ENCODE measurements at regions not wholly inside any gene's neighbourhood (a gene's known extent, or its start where the extent isn't known, plus 50 kb on each side); places are given as distances from the start of the nearest gene placed in this dataset.
A peak's percentile ranks its signal among the peaks of the same experiment; 100 is the strongest.

- Mint-ChIP-seq H3K4me3 (no peak overlapping the region), H3K27ac (peak overlapping the region; percentile 48; the same call in 1 of the 2 replicates), H3K4me1 (peaks cover 10% of the 10 kb centered on the region), H3K36me3 (no peaks in the 10 kb centered on the region), H3K27me3 (ENCODE audit: low read depth) (no peaks in the 10 kb centered on the region), H3K9me3 (no peaks in the 10 kb centered on the region)
- ATAC-seq (peak; percentile 73), DNase-seq (ENCODE audit: low spot score) (no peak)
- TF ChIP-seq TCF7 (CRISPR knock-in tag; IDR thresholded peaks at IDR 0.05; ENCODE audit: low read depth) = no peak
- no peak for TF ChIP-seq PRDM15 (CRISPR knock-in tag; IDR thresholded peaks at IDR 0.05)
- TF ChIP-seq ZNF396 (CRISPR knock-in tag; IDR thresholded peaks at IDR 0.05; ENCODE audit: borderline replicate concordance) = no peak
- no peak for TF ChIP-seq CTCF (IDR thresholded peaks at IDR 0.05)
- no peak for TF ChIP-seq ATF6 (CRISPR knock-in tag; IDR thresholded peaks at IDR 0.05)
- TF ChIP-seq RELA (CRISPR knock-in tag; IDR thresholded peaks at IDR 0.05; ENCODE audit: borderline replicate concordance) = no peak
- TF ChIP-seq RORB (CRISPR knock-in tag; IDR thresholded peaks at IDR 0.05) = 0 out of 2 replicates have a peak, but pooled peaks have one; percentile 7
- TF ChIP-seq USF1 (CRISPR knock-in tag; IDR thresholded peaks at IDR 0.05) = no peak
- ChIA-PET POLR2A (no interaction called here), CTCF (no interaction called here)
These were observed 198.6 kb upstream of the PLSCR5 start for GRCh38 chr3:146803745-146804144.

- Mint-ChIP-seq H3K9me3 (no peaks in the 10 kb centered on the region), H3K27me3 (ENCODE audit: low read depth) (no peaks in the 10 kb centered on the region), H3K27ac (no peak overlapping the region), H3K4me1 (peaks cover 10% of the 10 kb centered on the region), H3K36me3 (no peaks in the 10 kb centered on the region), H3K4me3 (no peak overlapping the region)
- ChIA-PET CTCF (no interaction called here), POLR2A (no interaction called here)
- ATAC-seq = no peak
- no peak for DNase-seq (ENCODE audit: low spot score)
- TF ChIP-seq CTCF (IDR thresholded peaks at IDR 0.05) (no peak), FOXP1 (CRISPR knock-in tag; IDR thresholded peaks at IDR 0.05; ENCODE audit: borderline replicate concordance) (no peak), AR (CRISPR knock-in tag; IDR thresholded peaks at IDR 0.05) (no peak), ZNF423 (CRISPR knock-in tag; IDR thresholded peaks at IDR 0.05) (no peak), ZNF416 (CRISPR knock-in tag; IDR thresholded peaks at IDR 0.05) (no peak), ZNF396 (CRISPR knock-in tag; IDR thresholded peaks at IDR 0.05; ENCODE audit: borderline replicate concordance) (no peak), CDX4 (CRISPR knock-in tag; IDR thresholded peaks at IDR 0.05; ENCODE audit: borderline replicate concordance) (no peak), OVOL2 (CRISPR knock-in tag; IDR thresholded peaks at IDR 0.05; ENCODE audit: borderline replicate concordance) (no peak), ZSCAN18 (CRISPR knock-in tag; IDR thresholded peaks at IDR 0.05) (no peak), GRHL2 (CRISPR knock-in tag; IDR thresholded peaks at IDR 0.05; ENCODE audit: insufficient replicate concordance, severe bottlenecking) (no peak)
These were observed 196.3 kb upstream of the PLSCR5 start for GRCh38 chr3:146801492-146801891.

Measured in WTC11 (cell line).